UCSD-AML1 (cell line): ENCODE measurements at regions not wholly inside any gene's neighbourhood (a gene's known extent, or its start where the extent isn't known, plus 50 kb on each side); places are given as distances from the start of the nearest gene placed in this dataset.

ENCODE experiments used
- DNase-seq: peaks from one replicate; lab custom pipeline; 2025; ENCODE audit not compliant: unreplicated experiment; lab: John Stamatoyannopoulos, UW

GRCh38 chr10:88195841-88196240 is 332.4 kb downstream of the PTEN start:
- DNase-seq: no peak

- no peak for DNase-seq
These were observed 332.9 kb downstream of the PTEN start for GRCh38 chr10:88196291-88196690.

GRCh38 chr10:88198023-88198422 is 334.6 kb downstream of the PTEN start:
- DNase-seq: no peak

- DNase-seq: no peak
These were observed 337.0 kb downstream of the PTEN start for GRCh38 chr10:88200312-88201032.

- no peak for DNase-seq
These were observed 342.5 kb downstream of the PTEN start for GRCh38 chr10:88205842-88206446.

- DNase-seq: no peak
These were observed 343.7 kb downstream of the PTEN start for GRCh38 chr10:88207121-88207546.

- no peak for DNase-seq
These were observed 345.8 kb downstream of the PTEN start for GRCh38 chr10:88209231-88209630.

GRCh38 chr10:88209837-88210561 is 346.6 kb downstream of the PTEN start:
- DNase-seq: no peak

GRCh38 chr10:88211230-88211629 is 347.8 kb downstream of the PTEN start:
- DNase-seq: no peak

GRCh38 chr10:88212069-88212468 is 348.6 kb downstream of the PTEN start:
- no peak for DNase-seq

GRCh38 chr10:88213065-88213605 is 349.7 kb downstream of the PTEN start:
- no peak for DNase-seq

GRCh38 chr10:88216976-88217375 is 353.6 kb downstream of the PTEN start:
- DNase-seq: no peak

GRCh38 chr10:88218362-88218761 is 354.9 kb downstream of the PTEN start:
- DNase-seq: no peak

- DNase-seq: no peak
These were observed 356.3 kb downstream of the PTEN start for GRCh38 chr10:88219753-88220152.

- DNase-seq: no peak
These were observed 357.9 kb downstream of the PTEN start for GRCh38 chr10:88221010-88221973.

- DNase-seq: no peak
These were observed 359.5 kb downstream of the PTEN start for GRCh38 chr10:88222881-88223280.
